Stimulated activated CD4-positive, alpha-beta T cell treated with anti-CD3 and anti-CD28 coated beads, Interleukin-12 subunit alpha, Interleukin-12 subunit beta, amount 100 ng/mL, for 24 hours (primary cell): ENCODE measurements at regions not wholly inside any gene's neighbourhood (a gene's known extent, or its start where the extent isn't known, plus 50 kb on each side); places are given as distances from the start of the nearest gene placed in this dataset.

Experiments
- DNase-seq, 2 experiments: peaks; one replicate each; pipeline ENCODE4 v3.0.0-alpha.2; 2020; ENCODE audit warnings: low read depth in 2 of 2

GRCh38 chr7:46577394-46577793 lies 656.3 kb upstream of the IGFBP3 start:
- DNase-seq = no peak

GRCh38 chr7:46576950-46577349 lies 655.9 kb upstream of the IGFBP3 start:
- no peak for DNase-seq

DNA sequence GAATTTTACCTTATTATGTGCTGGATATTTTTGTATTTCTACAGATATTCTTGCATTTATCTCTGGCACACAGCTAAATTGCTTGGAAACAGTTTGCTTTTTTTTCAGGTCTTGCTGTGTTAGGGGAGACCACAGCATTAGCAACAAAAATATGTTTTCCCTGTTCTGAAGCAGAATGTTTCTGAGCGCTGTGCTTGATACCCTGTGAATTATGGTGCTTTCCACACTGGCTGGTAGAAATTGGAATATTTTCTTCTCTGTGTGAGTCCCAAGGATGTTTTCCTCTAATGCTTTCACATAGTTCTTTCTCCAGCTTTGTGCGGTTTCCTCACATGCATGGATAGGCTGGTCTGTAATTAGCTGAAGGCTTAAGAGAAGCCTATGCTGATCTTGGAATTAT lies 651.6 kb upstream of the IGFBP3 start:
- DNase-seq = no peak

DNA sequence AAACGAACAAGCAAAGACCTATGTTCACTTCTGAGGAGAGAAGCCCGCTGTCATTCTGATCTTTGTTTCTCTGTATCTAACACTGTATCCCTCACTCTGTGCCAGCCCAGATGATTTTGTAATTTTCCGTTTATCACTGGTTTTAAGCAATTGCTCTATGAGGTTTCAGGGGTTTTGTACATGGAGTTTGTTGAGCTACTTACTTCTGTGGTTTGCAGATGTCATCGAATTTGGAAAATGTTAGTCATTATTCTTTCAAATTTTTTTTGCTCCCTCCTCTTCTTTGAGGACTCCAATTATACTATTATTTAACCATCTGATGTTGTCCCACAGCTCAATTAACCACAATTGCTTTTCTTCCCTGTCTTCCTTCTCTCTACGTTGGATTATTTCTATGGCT lies 650.9 kb upstream of the IGFBP3 start:
- no peak for DNase-seq

DNA sequence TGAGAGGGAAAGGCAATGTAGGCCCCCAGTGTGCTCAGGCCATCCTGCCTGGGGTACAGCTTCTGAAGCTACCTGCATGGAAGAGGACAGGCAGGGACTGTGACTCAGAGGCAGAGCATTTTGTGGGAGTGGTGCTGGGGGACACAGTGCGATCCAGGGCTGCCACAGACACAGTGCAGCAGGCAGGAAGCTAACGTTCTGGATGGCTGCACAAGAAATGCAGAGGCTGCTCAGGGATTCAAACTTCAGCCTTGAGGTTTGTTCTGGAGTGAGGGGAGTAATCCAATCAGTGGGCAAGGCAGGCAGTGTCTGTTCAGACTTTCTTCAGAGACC lies 648.0 kb upstream of the IGFBP3 start:
- no peak for DNase-seq

GRCh38 chr7:46568420-46569132 lies 647.5 kb upstream of the IGFBP3 start:
- no peak for DNase-seq

- no peak for DNase-seq
Measured at GRCh38 chr7:46567858-46568257, 646.8 kb upstream of the IGFBP3 start.

DNA sequence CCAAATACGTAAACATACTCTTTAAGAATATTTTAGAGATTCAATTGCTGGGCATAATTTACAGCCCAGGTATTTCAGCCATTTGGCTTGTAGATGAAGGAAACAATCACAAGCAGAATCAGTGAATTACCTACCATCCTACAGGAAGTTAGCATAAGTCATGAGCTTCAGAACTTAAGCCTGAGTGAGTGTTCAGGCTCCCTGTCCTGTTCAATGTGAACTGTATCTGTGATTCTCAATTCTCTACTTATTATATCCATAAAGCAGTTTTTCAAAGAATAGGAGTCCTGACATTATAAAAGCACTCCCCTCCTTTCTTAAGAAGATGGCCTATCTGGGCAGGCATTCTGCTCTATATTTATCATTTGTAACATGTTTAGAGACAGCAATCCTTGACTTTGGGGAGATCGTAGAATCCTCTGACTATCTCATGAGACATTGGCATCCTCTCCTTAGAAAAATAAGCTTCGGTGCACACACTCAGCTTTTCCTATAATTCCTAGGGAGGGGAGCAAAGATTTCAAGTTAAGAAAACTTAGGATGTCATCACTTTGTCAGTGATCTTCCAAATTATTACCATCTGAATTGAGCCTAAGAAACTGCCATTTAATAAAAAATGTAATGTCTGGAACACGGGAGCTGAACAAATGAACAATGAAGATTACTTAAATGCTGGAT lies 645.2 kb upstream of the IGFBP3 start:
- no peak for DNase-seq

GRCh38 chr7:46565253-46566096 lies 644.4 kb upstream of the IGFBP3 start:
- DNase-seq = no peak

DNA sequence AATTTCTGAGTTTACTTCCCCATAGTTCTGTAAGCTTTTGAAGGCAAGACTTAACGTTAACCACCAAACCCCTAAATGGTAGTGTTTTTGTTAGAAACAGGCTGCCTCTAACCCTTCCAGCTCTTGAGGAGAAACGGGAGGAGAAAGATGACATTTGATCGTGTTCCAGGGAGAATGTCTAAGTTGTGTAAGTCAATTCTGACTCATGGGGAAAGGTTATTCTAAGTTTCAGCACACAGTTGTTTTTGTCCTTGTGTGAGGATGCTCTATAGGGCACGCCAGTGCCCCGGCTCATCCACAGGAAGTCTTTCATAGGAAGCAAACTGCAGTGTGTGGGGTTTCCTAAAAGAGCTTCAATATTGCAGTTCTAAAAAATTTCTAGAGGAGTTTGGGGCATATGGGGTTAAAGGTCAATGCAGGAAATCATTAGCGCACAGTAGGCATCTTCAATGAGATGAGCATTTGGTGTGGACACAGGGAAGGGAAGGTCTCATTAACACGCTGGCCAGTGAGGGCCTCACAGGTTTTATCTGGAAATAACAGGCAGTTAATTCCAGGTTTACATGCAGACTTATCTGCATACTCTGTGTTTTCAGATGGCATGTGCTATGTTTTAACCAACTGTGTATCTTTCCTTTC lies 638.2 kb upstream of the IGFBP3 start:
- DNase-seq = no peak

- DNase-seq = no peak
Measured at GRCh38 chr7:46558482-46559193, 637.6 kb upstream of the IGFBP3 start.

- no peak for DNase-seq
Measured at GRCh38 chr7:46557781-46558180, 636.7 kb upstream of the IGFBP3 start.

GRCh38 chr7:46557295-46557711 lies 636.2 kb upstream of the IGFBP3 start:
- DNase-seq = no peak

DNA sequence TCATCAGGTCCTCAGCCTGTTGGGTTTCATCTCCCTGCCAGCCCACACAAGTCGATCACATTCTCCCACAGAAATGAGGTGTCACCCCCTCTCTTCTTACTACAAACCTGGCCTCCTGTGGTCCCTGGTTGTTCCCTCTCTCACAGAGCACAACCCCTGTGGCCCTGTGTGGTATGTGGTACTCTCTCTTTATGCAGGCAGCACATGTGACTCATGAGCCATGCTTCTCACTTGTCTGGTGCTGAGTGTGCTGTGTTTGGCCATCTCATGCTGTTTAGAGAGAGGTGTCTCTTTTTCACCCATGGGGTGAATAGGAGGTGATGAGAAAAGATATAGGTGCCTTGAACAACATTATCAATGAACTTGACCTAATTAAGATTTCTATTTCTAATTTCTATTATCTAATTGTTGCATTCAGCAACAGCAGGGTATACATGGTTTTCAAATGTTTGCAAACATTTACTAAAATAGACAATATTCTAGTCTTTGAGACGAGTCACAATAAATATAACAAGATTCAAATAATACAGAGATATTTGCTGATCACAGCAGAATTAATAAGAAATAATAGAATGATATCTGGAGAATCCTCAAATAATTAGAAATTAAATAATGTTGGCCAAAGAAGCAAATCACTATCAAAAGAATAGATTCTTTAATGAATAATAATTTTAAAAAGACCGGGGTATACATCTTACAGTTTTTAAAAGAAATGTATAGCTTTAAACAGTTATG lies 633.8 kb upstream of the IGFBP3 start:
- no peak for DNase-seq

- DNase-seq = no peak
Measured at GRCh38 chr7:46551603-46552002, 630.5 kb upstream of the IGFBP3 start.

- no peak for DNase-seq
Measured at GRCh38 chr7:46550864-46551263, 629.8 kb upstream of the IGFBP3 start.

DNA sequence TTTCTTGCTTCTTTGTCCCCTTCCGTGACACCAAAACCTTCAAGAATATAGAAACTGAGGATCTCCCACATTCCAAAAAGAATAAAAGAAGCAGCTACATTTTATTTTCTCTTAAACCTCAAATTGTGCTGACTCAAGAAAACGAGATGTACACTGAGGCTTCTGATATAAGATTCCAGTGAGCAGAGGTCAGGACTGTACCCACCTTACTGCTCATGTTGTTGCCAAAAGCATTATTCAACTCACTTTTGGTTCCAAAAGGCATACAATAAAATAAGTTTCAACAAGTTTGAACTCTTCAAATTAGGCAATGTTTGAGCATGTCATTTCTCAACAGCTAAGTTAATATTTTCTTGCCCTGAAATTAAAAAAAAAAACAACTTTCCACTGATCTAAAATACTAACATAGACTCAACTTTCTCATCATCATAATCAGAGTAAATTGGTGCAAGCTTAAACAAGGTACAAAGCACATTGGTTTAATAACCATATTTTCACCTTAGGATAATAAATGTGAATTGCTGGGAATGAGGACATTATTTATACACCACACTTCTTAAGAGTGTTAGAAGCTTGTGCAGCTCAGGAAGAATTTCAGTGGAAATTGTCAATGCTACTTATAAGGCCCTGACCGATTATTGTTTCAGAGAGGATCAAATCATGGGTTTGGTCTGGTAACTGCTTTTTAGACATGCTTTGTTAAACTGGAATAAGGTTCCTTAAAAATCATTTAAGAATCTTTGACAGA lies 629.0 kb upstream of the IGFBP3 start:
- DNase-seq = no peak

DNA sequence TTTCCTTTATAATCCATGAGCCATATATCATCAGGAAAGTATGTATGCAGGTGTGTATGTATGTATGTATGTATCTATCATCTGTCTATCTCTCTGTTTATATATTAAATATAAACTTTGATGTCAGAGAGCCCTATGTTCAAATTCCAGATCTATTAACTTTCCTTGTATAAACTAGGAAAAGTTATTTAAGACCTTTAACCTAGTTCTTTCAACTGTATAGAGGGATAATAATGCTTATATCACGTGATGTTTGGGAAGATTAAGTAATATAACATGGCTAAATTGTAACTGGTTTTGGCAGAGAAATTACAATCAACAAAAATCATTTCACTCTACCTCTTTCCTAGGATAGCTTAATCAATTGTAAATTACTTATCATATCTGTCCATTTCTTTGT lies 628.3 kb upstream of the IGFBP3 start:
- no peak for DNase-seq

DNA sequence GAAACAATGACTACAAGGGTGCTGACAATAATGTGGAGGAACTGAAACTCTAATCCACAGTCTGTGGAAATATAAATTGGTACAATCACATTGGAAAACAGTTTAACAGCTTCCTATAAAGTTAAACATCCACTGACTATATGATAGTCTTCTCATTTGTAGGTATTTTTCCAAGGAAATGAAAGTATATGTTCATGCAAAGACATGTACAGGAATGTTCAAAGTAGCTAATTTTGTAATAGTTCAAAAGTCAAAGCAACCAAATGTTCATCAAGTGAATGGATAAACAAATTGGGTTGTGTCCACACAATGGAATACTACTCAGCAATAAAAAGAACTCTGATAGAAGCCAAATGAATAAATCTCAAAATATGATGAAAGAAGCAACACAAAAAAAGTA lies 626.0 kb upstream of the IGFBP3 start:
- no peak for DNase-seq

DNA sequence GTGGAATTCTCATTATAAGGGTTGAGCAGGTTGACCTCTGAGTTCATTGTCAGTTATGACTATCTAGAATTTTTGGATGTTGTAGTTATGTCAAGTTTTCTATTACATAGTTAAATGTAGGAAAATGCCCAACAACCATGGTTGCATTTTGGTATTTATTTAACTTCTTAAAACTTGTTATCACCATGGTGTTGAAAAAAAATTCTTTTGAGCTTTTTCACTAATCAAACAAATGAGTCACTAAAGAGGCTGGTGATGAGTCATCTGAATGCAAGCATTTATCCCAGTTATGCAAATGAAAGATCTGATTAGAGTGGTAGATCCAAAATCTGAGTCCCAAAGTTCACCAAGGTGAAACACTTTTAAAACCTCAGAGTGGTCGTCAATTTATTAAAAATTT lies 624.7 kb upstream of the IGFBP3 start:
- DNase-seq = no peak
